Stomach (tissue), 4 donors: ENCODE measurements at regions not wholly inside any gene's neighbourhood (a gene's known extent, or its start where the extent isn't known, plus 50 kb on each side); places are given as distances from the start of the nearest gene placed in this dataset.

Experiments used
- POLR2A ChIP-seq, 4 donors: fragments of 450-650 bp; IDR thresholded peaks; one replicate each; pipeline ENCODE4 v1.6.1; 2016; ENCODE audit warnings: antibody characterized with exemption in 4 of 4, control low read depth in 2 of 4, mild to moderate bottlenecking in 1 of 4, moderate library complexity in 1 of 4
- POLR2AphosphoS5 ChIP-seq, 3 donors: sonication (generic); formaldehyde crosslinking; IDR thresholded peaks; one replicate each; pipeline ENCODE4 v1.6.1; 2016; ENCODE audit warnings: antibody characterized with exemption in 3 of 3
- TF ChIP-seq, protein P1 (sequence below), 7 experiments: fragments of 450-650 bp in 4 of 7; fragments of 200-600 bp in 3 of 7; sonication (generic) in 3 of 7; IDR thresholded peaks; one replicate each; pipeline ENCODE4 v1.5.1; 2016 to 2019; ENCODE audit warnings: antibody characterized with exemption in 7 of 7, control low read depth in 2 of 7, mild to moderate bottlenecking in 1 of 7

- no peak for TF ChIP-seq POLR2A (IDR thresholded peaks at IDR 0.05)
- no peak for TF ChIP-seq POLR2AphosphoS5 (IDR thresholded peaks at IDR 0.05)
- TF ChIP-seq, protein P1, sequence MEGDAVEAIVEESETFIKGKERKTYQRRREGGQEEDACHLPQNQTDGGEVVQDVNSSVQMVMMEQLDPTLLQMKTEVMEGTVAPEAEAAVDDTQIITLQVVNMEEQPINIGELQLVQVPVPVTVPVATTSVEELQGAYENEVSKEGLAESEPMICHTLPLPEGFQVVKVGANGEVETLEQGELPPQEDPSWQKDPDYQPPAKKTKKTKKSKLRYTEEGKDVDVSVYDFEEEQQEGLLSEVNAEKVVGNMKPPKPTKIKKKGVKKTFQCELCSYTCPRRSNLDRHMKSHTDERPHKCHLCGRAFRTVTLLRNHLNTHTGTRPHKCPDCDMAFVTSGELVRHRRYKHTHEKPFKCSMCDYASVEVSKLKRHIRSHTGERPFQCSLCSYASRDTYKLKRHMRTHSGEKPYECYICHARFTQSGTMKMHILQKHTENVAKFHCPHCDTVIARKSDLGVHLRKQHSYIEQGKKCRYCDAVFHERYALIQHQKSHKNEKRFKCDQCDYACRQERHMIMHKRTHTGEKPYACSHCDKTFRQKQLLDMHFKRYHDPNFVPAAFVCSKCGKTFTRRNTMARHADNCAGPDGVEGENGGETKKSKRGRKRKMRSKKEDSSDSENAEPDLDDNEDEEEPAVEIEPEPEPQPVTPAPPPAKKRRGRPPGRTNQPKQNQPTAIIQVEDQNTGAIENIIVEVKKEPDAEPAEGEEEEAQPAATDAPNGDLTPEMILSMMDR (IDR thresholded peaks at IDR 0.05): no peak
Measured at GRCh38 chr21:15139898-15140297, 75.1 kb upstream of the NRIP1 start.
